Myocyte (in vitro differentiated cells): ENCODE measurements at regions not wholly inside any gene's neighbourhood (a gene's known extent, or its start where the extent isn't known, plus 50 kb on each side); places are given as distances from the start of the nearest gene placed in this dataset.

Experiments
- DNase-seq: peaks from one replicate; pipeline ENCODE4 v3.0.0-alpha.2; 2012; ENCODE audit warnings: low read depth

GRCh38 chr20:34163307-34163706 lies 51.3 kb upstream of the EIF2S2 start:
- DNase-seq: no peak

GRCh38 chr20:34164381-34164984 lies 52.4 kb upstream of the EIF2S2 start:
- no peak for DNase-seq

GRCh38 chr20:34165018-34165619 lies 53.1 kb upstream of the EIF2S2 start:
- no peak for DNase-seq

GRCh38 chr20:34171640-34172039 lies 59.6 kb upstream of the EIF2S2 start:
- no peak for DNase-seq

- DNase-seq: no peak
These were observed 60.9 kb upstream of the EIF2S2 start for GRCh38 chr20:34172926-34173325.

- DNase-seq: peak; percentile 9
These were observed 63.0 kb upstream of the EIF2S2 start for GRCh38 chr20:34175079-34175478.

GRCh38 chr20:34175879-34176278 lies 63.8 kb upstream of the EIF2S2 start:
- no peak for DNase-seq

- no peak for DNase-seq
These were observed 64.2 kb upstream of the ASIP start for GRCh38 chr20:34177052-34177451.

GRCh38 chr20:34179637-34180360 lies 61.4 kb upstream of the ASIP start:
- DNase-seq: no peak

GRCh38 chr20:34180460-34181120 lies 60.6 kb upstream of the ASIP start:
- DNase-seq: no peak

- no peak for DNase-seq
These were observed 59.7 kb upstream of the ASIP start for GRCh38 chr20:34181484-34181883.

GRCh38 chr20:34185766-34186620 lies 55.2 kb upstream of the ASIP start:
- peak; percentile 26 for DNase-seq

- DNase-seq: no peak
These were observed 51.6 kb upstream of the ASIP start for GRCh38 chr20:34189572-34190163.

- no peak for DNase-seq
These were observed 51.0 kb upstream of the ASIP start for GRCh38 chr20:34190262-34190661.

- DNase-seq: peak; percentile 82
These were observed 50.5 kb upstream of the ASIP start for GRCh38 chr20:34190679-34191090.
